Stimulated activated CD4-positive, alpha-beta T cell treated with anti-CD3 and anti-CD28 coated beads, Interleukin-15, amount 100 ng/mL, for 48 hours (primary cell): ENCODE measurements at regions not wholly inside any gene's neighbourhood (a gene's known extent, or its start where the extent isn't known, plus 50 kb on each side); places are given as distances from the start of the nearest gene placed in this dataset.
"Not testable (repeated sequence)": the region's sequence is repeated elsewhere in the genome, so short reads cannot be mapped to it uniquely, and the experiment has no call there.

Source experiments
- DNase-seq, 2 donors: peaks; one replicate each; pipeline ENCODE4 v3.0.0-alpha.2; 2020; ENCODE audit warnings: low read depth in 2 of 2

DNA sequence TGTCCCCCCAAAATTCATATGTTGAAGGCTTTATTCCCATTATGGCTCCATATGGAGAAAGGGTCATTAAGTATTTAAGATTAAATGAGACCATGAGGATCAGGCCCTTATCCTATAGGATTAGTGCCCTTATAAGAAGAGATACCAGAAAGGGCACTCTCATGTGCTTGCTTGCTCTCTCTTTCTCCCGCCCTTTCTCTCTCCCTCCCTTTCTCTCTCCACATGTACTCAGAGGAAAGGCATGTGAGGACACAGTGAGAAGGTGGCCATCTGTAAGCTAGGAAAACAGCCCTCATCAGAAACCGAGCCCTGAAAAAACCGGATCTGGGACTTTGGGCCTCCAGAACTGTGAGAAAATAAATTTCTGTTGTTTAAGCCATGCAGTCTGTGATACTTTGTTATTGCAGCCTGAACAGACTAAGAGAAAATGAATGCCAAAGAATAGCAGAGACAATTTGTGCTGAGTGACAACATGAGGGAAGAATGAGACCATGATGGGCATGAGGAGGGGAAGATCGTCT, 300.0 kb upstream of the SLC39A10 start:
- DNase-seq: no peak

DNA sequence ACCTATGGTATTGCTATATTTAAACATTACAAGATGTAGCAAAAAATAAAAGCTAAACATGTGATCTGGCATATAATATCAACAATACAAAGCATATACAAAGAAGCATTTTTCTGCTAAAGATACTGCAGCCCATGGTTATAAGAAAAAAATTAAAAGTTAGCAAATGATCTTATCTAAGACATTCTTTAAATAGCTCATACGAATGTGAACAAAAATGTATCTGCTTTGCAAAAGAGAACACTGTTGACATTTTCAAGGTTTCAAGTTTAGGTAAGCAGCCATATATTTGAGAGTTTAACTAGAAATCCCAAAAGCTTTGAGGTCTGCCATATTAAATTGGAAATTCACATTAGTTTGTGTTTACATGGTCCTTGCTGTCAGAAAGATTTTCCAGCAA, 301.0 kb upstream of the SLC39A10 start:
- no peak for DNase-seq

DNA sequence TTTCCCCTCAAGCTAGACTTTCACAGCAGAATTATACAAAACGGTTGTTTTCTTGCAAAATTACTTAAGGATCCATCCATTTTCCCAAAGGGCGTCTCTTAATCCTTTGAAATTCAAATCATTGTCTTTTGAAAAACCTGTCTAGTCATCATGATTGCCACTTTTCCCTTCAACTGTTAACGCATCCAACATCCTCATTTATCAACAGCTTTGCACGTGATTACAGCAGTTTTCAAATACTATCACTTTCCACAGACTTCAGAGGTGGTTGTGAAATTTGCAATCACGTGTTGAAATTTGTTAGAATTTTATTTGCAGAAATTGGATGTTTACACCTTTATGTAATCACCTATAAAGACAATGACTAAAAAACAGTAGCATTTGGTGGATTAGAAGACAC, 304.4 kb upstream of the SLC39A10 start:
- no peak for DNase-seq

GRCh38 chr2:195343942-195344530, 313.0 kb upstream of the SLC39A10 start:
- DNase-seq: no peak

GRCh38 chr2:195343540-195343939, 313.5 kb upstream of the SLC39A10 start:
- no peak for DNase-seq

- DNase-seq: no peak
Observed at GRCh38 chr2:195342061-195342460, 315.0 kb upstream of the SLC39A10 start.

GRCh38 chr2:195338856-195339255, 318.2 kb upstream of the SLC39A10 start:
- DNase-seq: no peak

DNA sequence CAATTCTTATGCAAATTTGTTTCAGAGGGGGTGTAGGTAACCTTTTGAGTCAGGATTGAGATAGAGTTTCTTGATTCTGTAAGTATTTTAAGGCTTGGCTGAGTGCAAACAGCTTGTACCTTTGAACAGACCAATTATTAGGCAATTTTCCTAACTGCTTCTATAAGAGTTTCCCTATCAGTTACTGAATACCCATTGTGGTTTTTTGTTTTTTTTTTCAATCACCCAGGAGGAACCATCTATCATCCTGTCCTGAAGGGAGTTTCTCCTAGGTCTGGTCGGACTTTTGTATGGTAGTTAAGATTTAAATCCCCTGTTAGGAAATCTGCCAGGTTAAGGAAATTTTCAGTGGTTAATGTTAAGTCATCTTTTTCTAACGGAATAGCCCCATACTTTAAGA, 319.4 kb upstream of the SLC39A10 start:
- no peak for DNase-seq

GRCh38 chr2:195333869-195334268, 323.2 kb upstream of the SLC39A10 start:
- DNase-seq: no peak

DNA sequence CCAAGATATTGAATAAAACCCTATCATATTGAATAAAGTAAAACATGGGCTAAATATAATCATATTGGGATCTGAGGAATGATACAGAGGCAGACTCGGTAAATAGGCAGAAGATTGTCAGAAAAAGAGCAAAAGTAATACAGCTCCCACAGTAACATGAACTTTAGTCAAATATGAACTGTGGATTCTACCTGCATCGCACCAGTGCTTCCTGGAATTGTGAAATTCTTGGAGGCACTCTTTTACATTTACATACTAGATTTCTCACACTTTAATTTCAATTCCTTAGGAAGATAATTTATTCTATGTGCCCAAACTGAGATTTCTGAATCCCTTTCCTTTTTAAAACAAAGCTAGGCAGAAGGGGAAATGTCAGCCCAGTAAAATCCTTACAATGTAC, 325.1 kb upstream of the SLC39A10 start:
- no peak for DNase-seq

GRCh38 chr2:195331129-195331528, 325.9 kb upstream of the SLC39A10 start:
- DNase-seq: no peak

DNA sequence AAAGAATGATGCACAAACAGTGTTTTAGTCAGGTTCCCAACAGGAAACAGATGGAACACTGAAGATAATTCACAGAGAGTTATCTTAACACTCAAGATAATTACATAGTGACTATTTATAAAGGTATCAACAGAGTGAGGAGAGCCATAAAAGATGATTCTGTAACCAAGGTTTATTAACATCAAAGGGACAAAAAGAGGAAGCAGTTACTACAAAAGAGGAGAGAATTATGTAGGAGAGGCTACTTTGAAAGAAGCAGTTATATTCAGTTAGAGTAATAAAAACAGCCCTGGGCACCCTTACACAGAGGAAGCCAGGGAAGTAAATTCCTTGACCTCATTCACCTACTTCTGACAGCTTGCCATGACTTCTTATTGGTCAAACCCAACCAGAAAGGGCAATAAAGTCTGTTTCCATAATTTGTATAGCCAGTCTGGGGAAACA, 326.5 kb upstream of the SLC39A10 start:
- no peak for DNase-seq

- DNase-seq: not testable (repeated sequence)
Observed at GRCh38 chr2:195329784-195330183, 327.2 kb upstream of the SLC39A10 start.

DNA sequence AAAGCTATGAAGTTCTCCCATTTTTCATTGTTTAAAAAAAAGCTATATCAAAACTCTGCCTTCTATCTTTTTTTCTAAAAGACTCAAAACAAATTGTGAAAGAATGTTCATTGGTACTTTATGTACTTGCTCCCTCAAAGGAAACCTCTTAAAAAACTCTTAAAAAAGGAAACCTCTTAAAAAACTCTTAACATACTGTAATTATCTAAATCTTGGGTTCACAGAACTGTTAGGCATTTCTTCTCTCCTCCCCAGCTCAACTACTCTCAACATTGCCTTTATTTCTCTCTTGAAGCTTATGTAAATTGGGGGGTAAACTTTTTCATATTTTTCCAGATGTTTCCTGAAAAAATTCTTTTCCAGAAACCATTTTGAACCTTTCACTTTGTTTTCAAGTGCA, 330.5 kb upstream of the SLC39A10 start:
- no peak for DNase-seq

GRCh38 chr2:195322324-195322723, 334.7 kb upstream of the SLC39A10 start:
- DNase-seq: no peak

DNA sequence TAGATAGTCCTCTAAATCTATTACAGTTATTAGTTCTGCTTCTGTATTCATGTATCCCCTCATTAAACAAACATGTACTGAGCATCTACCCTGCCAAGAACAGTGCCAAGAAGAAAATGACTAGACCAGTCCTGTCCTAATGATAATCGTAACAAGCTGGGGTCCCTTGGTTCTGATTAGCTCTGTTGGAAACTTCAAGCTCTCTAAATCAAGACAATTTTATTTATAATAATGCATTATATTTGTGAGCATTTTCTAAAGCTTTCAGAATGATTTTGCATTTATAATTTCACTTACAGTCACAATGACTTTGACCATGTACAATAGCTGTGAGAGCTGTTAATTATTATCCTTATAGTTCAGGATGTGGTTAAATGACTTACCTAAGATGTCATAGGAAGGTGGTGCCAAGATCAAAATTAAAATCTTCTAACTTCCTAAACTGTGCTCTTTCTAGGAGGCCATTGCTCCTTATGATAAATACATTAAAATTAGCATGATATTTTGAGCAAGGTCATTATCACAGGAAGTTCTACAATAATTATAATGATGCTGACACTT, 336.5 kb upstream of the SLC39A10 start:
- DNase-seq: no peak

GRCh38 chr2:195319548-195320412, 337.2 kb upstream of the SLC39A10 start:
- no peak for DNase-seq

GRCh38 chr2:195319112-195319460, 337.9 kb upstream of the SLC39A10 start:
- DNase-seq: no peak

DNA sequence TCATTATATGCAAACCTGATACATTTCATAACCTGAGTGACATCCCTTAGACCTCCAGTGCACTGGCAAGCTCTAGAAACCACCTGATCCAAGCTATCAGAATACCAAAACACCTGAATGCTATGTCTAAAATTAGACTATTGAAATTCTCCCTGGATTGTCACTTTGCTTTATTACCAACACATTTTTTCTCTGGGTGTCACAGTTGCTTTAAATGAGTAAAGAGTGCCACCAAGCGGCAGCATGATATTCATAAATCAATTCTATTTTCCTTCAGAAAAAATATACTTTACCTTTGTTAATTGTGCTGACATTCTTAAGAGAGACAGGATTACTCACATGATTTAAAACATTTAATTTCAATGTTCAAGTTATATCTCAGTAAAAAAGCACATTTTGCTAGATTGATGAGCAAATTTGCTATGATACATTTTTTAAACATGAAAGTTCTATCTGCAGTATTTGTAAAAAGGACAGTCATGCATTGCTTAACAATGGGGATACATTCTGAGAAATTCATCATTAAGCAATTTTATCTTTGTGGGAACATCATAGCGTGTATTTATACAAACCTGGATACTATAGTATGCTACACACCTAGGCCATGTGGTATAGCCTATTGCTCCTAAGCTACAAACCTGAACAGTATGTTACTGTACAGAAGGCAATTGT, 338.4 kb upstream of the SLC39A10 start:
- DNase-seq: peak in 1 of 2 donors; percentile 10

DNA sequence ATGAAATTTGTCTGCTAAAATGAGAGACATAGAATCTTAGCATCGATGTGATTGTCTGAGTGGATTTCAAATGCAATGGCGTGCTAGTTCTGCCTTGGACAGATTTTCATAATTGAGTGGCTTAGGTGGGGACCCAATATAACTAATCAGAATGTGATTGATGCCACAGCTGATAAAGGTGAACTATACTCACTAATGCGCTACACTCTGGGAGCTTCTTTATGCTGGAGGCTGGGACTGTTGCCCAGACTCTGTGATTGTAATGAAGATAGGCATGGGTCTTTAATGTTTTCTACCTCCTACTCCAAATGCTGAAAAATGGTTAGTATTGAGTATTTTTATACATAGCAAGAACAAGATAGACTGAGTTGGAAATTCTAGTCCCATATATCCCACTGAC, 339.5 kb upstream of the SLC39A10 start:
- DNase-seq: no peak

DNA sequence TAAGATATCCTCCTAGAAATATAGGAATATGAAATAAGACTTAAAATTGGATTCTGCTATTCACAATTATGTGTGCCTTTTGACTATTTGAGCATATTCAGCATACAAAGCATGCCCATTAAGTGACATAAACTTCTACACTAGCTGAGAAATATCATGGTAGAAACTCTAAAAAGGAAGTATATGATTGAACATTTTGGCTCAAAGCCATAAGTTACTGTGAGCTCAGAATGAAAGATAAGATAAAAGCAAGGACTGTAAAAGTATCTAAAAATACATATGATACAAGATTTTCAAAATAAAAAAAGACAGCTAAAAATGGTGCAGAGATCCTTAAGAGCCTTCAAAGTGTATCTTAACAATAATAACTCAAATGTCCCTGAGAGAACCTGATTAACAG, 340.5 kb upstream of the SLC39A10 start:
- no peak for DNase-seq

DNA sequence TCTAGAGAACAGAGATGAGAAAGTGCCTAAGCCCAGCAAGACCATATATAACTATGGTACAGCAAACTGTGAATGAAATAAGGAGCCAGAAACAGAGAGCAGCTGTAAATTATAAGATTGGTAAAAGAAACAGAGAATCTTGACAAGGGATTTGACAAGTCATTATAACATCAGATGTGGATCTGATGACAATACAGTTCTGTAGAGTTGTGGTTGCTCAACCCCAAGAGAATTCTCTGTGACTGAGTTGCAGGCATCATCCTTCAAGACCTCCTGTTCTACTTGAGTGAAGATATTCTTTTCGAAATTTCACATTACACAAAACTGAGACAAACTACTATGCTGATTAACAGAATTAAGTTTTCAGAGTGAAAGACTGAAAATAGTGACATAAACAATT, 343.1 kb upstream of the SLC39A10 start:
- no peak for DNase-seq
